ENCODE measurements at regions not wholly inside any gene's neighbourhood (a gene's known extent, or its start where the extent isn't known, plus 50 kb on each side); places are given as distances from the start of the nearest gene placed in this dataset.

DNA sequence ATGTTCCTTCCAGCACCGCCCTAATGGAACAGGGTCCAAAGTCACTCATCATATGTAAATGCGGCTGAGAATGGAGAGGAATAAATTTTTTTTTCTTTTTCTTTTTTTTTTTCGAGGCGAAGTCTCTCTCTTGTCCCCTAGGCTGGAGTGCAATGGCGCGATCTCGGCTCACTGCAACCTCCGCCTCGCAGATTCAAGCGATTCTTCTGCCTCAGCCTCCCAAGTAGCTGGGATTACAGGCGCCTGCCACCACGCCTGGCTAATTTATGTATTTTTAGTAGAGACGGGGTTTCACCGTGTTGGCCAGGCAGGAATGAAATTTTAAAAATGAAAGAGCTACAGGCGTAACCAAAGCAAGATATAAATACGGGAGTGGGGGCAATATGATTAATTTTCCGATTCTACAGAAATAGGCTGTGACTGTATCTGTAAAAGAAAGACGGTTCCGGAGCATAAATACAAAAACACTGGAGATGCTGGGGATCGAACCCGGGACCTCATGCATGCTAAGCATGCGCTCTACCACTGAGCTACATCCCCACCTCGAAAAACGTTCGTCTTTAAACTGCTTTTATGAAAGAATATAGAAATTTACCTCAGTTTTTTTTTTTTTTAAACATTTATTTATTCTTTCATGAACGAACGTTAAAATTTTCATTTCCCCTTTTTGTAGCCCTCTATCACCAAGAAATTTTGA lies 132.2 kb downstream of the GPX5 start:
- Histone ChIP-seq H3K4me3 (ENCODE audit: low read depth, low read length, poor library complexity, severe bottlenecking) (peak overlapping the region; percentile 57), H3K9me3 (ENCODE audit: low read depth, low read length, poor library complexity, severe bottlenecking) (no peaks in the 10 kb centered on the region), H3K27me3 (replicated peaks; ENCODE audit: insufficient read depth, low read depth, low read length, poor library complexity) (no peaks in the 10 kb centered on the region), H3K4me1 (ENCODE audit: insufficient read depth, low read length, poor library complexity, severe bottlenecking) (no peaks in the 10 kb centered on the region), H3K36me3 (ENCODE audit: insufficient read depth, low read length, poor library complexity, severe bottlenecking) (no peaks in the 10 kb centered on the region), H3K27ac (ENCODE audit: low read depth, low read length, poor library complexity, severe bottlenecking) (no peak overlapping the region)
- TF ChIP-seq, protein P1, sequence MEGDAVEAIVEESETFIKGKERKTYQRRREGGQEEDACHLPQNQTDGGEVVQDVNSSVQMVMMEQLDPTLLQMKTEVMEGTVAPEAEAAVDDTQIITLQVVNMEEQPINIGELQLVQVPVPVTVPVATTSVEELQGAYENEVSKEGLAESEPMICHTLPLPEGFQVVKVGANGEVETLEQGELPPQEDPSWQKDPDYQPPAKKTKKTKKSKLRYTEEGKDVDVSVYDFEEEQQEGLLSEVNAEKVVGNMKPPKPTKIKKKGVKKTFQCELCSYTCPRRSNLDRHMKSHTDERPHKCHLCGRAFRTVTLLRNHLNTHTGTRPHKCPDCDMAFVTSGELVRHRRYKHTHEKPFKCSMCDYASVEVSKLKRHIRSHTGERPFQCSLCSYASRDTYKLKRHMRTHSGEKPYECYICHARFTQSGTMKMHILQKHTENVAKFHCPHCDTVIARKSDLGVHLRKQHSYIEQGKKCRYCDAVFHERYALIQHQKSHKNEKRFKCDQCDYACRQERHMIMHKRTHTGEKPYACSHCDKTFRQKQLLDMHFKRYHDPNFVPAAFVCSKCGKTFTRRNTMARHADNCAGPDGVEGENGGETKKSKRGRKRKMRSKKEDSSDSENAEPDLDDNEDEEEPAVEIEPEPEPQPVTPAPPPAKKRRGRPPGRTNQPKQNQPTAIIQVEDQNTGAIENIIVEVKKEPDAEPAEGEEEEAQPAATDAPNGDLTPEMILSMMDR (conservative IDR thresholded peaks at IDR 0.05; ENCODE audit: low read depth, low read length) = no peak
- TF ChIP-seq EZH2 (IDR thresholded peaks at IDR 0.05; ENCODE audit: borderline replicate concordance, low read depth, low read length, poor library complexity, severe bottlenecking) = no peak
- peak; percentile 81 for DNase-seq (ENCODE audit: low spot score)
- BruUV-seq (replicated peaks) = no TSS peak
- intact Hi-C loops (cut with micrococcal nuclease; ENCODE audit: unreplicated experiment) = loop anchor here (5.0 kb wide), 1 partner anchor 71 kb away; a partner anchor contains a TSS
- CTCF ChIA-PET = interaction anchor here (0.7 kb wide), 1 partner anchor 27 kb away, joined by 4 read pairs; no protein-coding TSS in a partner anchor
- POLR2A ChIA-PET (ENCODE audit: low non-redundant PET) = interaction anchor here (0.6 kb wide), 1 partner anchor 71 kb away, joined by 4 read pairs; a partner anchor contains a TSS

DNA sequence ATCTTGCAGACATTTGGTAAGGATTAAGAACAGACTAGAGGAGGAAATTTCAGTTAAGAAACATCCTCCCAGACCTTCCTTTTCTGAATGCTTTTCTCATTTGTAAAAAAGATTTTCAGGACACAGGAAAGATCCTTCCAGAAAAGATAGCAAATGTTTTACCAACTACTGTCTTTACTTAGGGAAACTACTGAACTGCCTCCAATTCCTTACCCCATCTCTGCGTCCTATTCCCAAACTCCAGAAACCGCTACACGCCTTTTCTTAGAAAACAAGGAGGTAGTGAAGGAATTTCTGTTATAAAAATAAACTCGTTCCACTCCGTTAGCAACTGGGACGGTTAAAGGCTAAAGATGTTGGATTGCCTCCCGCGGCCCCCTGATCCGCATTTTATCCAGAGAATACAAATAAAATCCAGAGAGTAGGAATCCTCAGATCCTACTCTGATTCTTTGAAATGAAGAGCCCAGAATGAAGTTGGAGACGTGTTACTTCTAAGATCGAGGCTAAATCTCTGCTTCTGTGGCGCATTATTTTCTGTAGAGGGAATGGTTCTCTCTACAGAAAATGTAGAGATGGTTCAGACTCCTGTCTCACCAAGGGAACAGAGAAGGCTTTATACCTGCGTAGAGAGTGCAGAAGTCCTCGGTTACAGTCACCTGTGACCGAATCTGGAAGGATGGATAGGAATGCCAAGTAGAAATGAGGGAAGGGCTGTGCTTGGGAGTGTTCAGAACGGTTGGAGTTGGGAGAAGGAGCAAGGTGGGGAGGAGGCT lies 133.0 kb downstream of the GPX5 start:
- Histone ChIP-seq H3K4me1 (ENCODE audit: insufficient read depth, low read length, poor library complexity, severe bottlenecking) (no peaks in the 10 kb centered on the region), H3K4me3 (ENCODE audit: low read depth, low read length, poor library complexity, severe bottlenecking) (peak overlapping the region; percentile 57), H3K27me3 (replicated peaks; ENCODE audit: insufficient read depth, low read depth, low read length, poor library complexity) (no peaks in the 10 kb centered on the region), H3K36me3 (ENCODE audit: insufficient read depth, low read length, poor library complexity, severe bottlenecking) (no peaks in the 10 kb centered on the region), H3K27ac (ENCODE audit: low read depth, low read length, poor library complexity, severe bottlenecking) (no peak overlapping the region), H3K9me3 (ENCODE audit: low read depth, low read length, poor library complexity, severe bottlenecking) (no peaks in the 10 kb centered on the region)
- POLR2A ChIA-PET (ENCODE audit: low non-redundant PET) = no interaction called here
- DNase-seq (ENCODE audit: low spot score) = no peak
- no TSS peak for BruUV-seq (replicated peaks)
- no peak for TF ChIP-seq EZH2 (IDR thresholded peaks at IDR 0.05; ENCODE audit: borderline replicate concordance, low read depth, low read length, poor library complexity, severe bottlenecking)
- TF ChIP-seq, protein P1 (conservative IDR thresholded peaks at IDR 0.05; ENCODE audit: low read depth, low read length) = no peak
- intact Hi-C loops (cut with micrococcal nuclease; ENCODE audit: unreplicated experiment) = loop anchor here (5.0 kb wide), 1 partner anchor 71 kb away; a partner anchor contains a TSS
- CTCF ChIA-PET = interaction anchor here (0.7 kb wide), 1 partner anchor 26 kb away, joined by 4 read pairs; no protein-coding TSS in a partner anchor

DNA sequence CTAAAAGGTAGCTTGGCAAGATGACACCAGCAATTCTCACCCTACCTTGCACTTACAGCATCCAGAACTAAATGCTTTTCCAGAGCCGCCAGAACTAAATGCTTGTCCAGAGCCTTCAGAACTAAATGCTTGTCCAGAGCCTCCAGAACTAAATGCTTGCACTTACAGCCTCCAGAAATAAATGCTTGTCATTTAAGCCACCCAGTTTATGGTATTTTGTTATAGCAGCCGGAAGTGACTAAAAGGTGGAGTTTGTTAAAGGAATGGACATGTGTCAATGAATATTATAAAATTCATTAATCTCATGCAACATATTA lies 133.5 kb downstream of the GPX5 start:
- POLR2A ChIA-PET (ENCODE audit: low non-redundant PET) = no interaction called here
- no TSS peak for BruUV-seq (replicated peaks)

More for the DNA sequence above, 133.5 kb downstream of the GPX5 start:
- H3K4me1 ChIP-seq (ENCODE audit: insufficient read depth, low read length, poor library complexity, severe bottlenecking) = no peaks in the 10 kb centered on the region
- intact Hi-C loops (cut with micrococcal nuclease; ENCODE audit: unreplicated experiment) = loop anchor here (5.0 kb wide), 1 partner anchor 72 kb away; a partner anchor contains a TSS
- TF ChIP-seq, protein P1 (conservative IDR thresholded peaks at IDR 0.05; ENCODE audit: low read depth, low read length) = no peak
- TF ChIP-seq EZH2 (IDR thresholded peaks at IDR 0.05; ENCODE audit: borderline replicate concordance, low read depth, low read length, poor library complexity, severe bottlenecking) = no peak
- no peaks in the 10 kb centered on the region for H3K9me3 ChIP-seq (ENCODE audit: low read depth, low read length, poor library complexity, severe bottlenecking)
- no peaks in the 10 kb centered on the region for H3K27me3 ChIP-seq (replicated peaks; ENCODE audit: insufficient read depth, low read depth, low read length, poor library complexity)
- no peak for DNase-seq (ENCODE audit: low spot score)
- H3K4me3 ChIP-seq (ENCODE audit: low read depth, low read length, poor library complexity, severe bottlenecking) = peak overlapping the region; percentile 57
- no peak overlapping the region for H3K27ac ChIP-seq (ENCODE audit: low read depth, low read length, poor library complexity, severe bottlenecking)
- CTCF ChIA-PET = no interaction called here
- no peaks in the 10 kb centered on the region for H3K36me3 ChIP-seq (ENCODE audit: insufficient read depth, low read length, poor library complexity, severe bottlenecking)
